ENCODE measurements at regions not wholly inside any gene's neighbourhood (a gene's known extent, or its start where the extent isn't known, plus 50 kb on each side); places are given as distances from the start of the nearest gene placed in this dataset.

- no peak for DNase-seq
Measured at GRCh38 chr3:18771931-18772330, 346.8 kb upstream of the SATB1 start.

- no peak for DNase-seq
Measured at GRCh38 chr3:18770800-18771199, 345.7 kb upstream of the SATB1 start.

- DNase-seq = peak; percentile 50
Measured at GRCh38 chr3:18767756-18768303, 342.7 kb upstream of the SATB1 start.

GRCh38 chr3:18766974-18767373, 341.8 kb upstream of the SATB1 start:
- no peak for DNase-seq

- no peak for DNase-seq
Measured at GRCh38 chr3:18765662-18766061, 340.5 kb upstream of the SATB1 start.

- no peak for DNase-seq
Measured at GRCh38 chr3:18765161-18765560, 340.0 kb upstream of the SATB1 start.

GRCh38 chr3:18761530-18761929, 336.4 kb upstream of the SATB1 start:
- no peak for DNase-seq

GRCh38 chr3:18758047-18758704, 333.0 kb upstream of the SATB1 start:
- peak; percentile 88 for DNase-seq

- DNase-seq = peak; percentile 30
Measured at GRCh38 chr3:18757476-18757875, 332.3 kb upstream of the SATB1 start.

GRCh38 chr3:18752273-18752934, 327.3 kb upstream of the SATB1 start:
- peak; percentile 8 for DNase-seq

- DNase-seq = peak; percentile 82
Measured at GRCh38 chr3:18751514-18751913, 326.4 kb upstream of the SATB1 start.

GRCh38 chr3:18747383-18747782, 322.2 kb upstream of the SATB1 start:
- no peak for DNase-seq

- DNase-seq = no peak
Measured at GRCh38 chr3:18745472-18745871, 320.3 kb upstream of the SATB1 start.

GRCh38 chr3:18744472-18744871, 319.3 kb upstream of the SATB1 start:
- no peak for DNase-seq

- DNase-seq = no peak
Measured at GRCh38 chr3:18743761-18744160, 318.6 kb upstream of the SATB1 start.

- no peak for DNase-seq
Measured at GRCh38 chr3:18740631-18741583, 315.8 kb upstream of the SATB1 start.

GRCh38 chr3:18739099-18739433, 313.9 kb upstream of the SATB1 start:
- DNase-seq = no peak

GRCh38 chr3:18738393-18739098, 313.4 kb upstream of the SATB1 start:
- no peak for DNase-seq

GRCh38 chr3:18735005-18735404, 309.9 kb upstream of the SATB1 start:
- no peak for DNase-seq

GRCh38 chr3:18734309-18734708, 309.2 kb upstream of the SATB1 start:
- DNase-seq = no peak

GRCh38 chr3:18732474-18732873, 307.3 kb upstream of the SATB1 start:
- no peak for DNase-seq

- DNase-seq = no peak
Measured at GRCh38 chr3:18730491-18730890, 305.4 kb upstream of the SATB1 start.

- DNase-seq = peak; percentile 7
Measured at GRCh38 chr3:18729671-18730070, 304.5 kb upstream of the SATB1 start.

Measured in DMS53 (cell line).